IMR-90 (cell line): ENCODE measurements at regions not wholly inside any gene's neighbourhood (a gene's known extent, or its start where the extent isn't known, plus 50 kb on each side); places are given as distances from the start of the nearest gene placed in this dataset.

Source experiments
- BHLHE40 ChIP-seq: fragments of 150-350 bp; IDR thresholded peaks from 2 replicates; pipeline ENCODE4 v1.6.1; 2016; ENCODE audit warnings: mild to moderate bottlenecking, low read depth, low read length
- CEBPB ChIP-seq: IDR thresholded peaks from 2 replicates; pipeline ENCODE4 v1.6.1; 2012; ENCODE audit warnings: low read depth, low read length, improper control_type of control experiment
- CTCF ChIP-seq: conservative IDR thresholded peaks from 2 replicates; pipeline ENCODE4 v1.5.1; 2012; ENCODE audit warnings: mild to moderate bottlenecking, low read depth, low read length, improper control_type of control experiment
- MAFK ChIP-seq: IDR thresholded peaks from 2 replicates; pipeline ENCODE4 v1.6.1; 2012; ENCODE audit warnings: low read depth, low read length, improper control_type of control experiment
- NFE2L2 ChIP-seq: fragments of 150-350 bp; IDR thresholded peaks from 2 replicates; pipeline ENCODE4 v1.6.1; 2016; ENCODE audit warnings: low read depth, mild to moderate bottlenecking, low read length
- POLR2A ChIP-seq: IDR thresholded peaks from 2 replicates; pipeline ENCODE4 v1.6.1; 2012; ENCODE audit warnings: mild to moderate bottlenecking, low read depth, low read length
- RCOR1 ChIP-seq: IDR thresholded peaks from 2 replicates; pipeline ENCODE4 v1.6.1; 2012; ENCODE audit warnings: mild to moderate bottlenecking, low read length, improper control_type of control experiment; ENCODE audit not compliant: insufficient replicate concordance
- SMC3 ChIP-seq: fragments of 150-350 bp; IDR thresholded peaks from 2 replicates; pipeline ENCODE4 v1.6.1; 2016; ENCODE audit warnings: low read depth, mild to moderate bottlenecking, antibody characterized with exemption, low read length, moderate library complexity
- USF2 ChIP-seq: fragments of 150-350 bp; IDR thresholded peaks from 2 replicates; pipeline ENCODE4 v1.6.1; 2017; ENCODE audit warnings: mild to moderate bottlenecking, antibody characterized with exemption, low read length, low read depth
- TF ChIP-seq, protein P1 (sequence below): fragments of 150-350 bp; IDR thresholded peaks from 2 replicates; pipeline ENCODE4 v1.6.1; 2016; ENCODE audit warnings: low read depth, mild to moderate bottlenecking, low read length, moderate library complexity, borderline replicate concordance

DNA sequence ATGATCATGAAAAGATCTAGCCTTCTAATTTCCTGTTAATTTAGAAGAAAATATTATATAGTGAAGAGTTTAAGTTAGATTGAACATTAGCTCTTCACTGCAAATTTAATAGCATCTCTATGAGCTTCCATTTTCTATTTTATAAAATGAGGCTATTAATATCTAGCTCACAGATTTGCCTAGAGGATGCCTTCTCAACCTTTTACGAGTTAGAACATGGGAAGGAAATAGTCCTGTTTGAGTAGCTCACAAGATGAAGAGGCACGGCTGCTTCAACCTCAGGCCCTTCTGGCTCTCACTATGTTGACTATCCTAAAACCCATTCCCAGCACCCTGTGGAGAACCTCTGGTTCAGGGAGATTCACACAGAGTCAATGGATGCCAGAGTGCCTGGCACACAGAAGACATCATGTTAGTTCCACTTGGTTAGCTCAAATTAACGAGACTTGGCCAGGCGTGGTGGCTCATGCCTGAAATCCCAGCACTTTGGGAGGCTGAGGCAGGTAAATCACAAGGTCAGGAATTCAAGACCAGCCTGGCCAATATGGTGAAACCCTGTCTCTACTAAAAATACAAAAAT, 97.9 kb upstream of the GUCY1A1 start:
- TF ChIP-seq CTCF (no peak), POLR2A (no peak), NFE2L2 (no peak), RCOR1 (no peak), MAFK (no peak), SMC3 (no peak), USF2 (no peak), BHLHE40 (no peak), CEBPB (no peak)
- TF ChIP-seq, protein P1, sequence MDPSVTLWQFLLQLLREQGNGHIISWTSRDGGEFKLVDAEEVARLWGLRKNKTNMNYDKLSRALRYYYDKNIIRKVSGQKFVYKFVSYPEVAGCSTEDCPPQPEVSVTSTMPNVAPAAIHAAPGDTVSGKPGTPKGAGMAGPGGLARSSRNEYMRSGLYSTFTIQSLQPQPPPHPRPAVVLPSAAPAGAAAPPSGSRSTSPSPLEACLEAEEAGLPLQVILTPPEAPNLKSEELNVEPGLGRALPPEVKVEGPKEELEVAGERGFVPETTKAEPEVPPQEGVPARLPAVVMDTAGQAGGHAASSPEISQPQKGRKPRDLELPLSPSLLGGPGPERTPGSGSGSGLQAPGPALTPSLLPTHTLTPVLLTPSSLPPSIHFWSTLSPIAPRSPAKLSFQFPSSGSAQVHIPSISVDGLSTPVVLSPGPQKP: no peak
